ENCODE measurements at regions not wholly inside any gene's neighbourhood (a gene's known extent, or its start where the extent isn't known, plus 50 kb on each side); places are given as distances from the start of the nearest gene placed in this dataset.
"Not testable (repeated sequence)": the region's sequence is repeated elsewhere in the genome, so short reads cannot be mapped to it uniquely, and the experiment has no call there.

DNA sequence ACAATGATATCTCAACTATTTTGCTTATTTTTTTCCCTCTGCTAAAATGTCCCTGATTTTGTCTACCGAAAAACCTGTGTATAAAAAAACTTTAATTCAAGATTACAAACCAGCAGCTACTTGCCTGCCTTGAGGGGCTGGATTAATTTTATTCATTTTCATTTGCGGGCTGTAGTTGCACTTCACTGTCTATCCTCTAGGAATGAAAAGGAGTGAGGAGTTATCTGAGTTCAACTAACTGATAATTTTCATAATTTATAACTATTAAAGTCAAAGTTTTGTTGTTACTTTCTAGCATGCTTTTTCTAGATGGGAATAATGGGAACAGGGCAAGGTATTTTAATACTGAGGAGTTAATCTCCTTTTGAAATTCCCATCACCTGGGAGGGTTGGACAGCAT is 50.3 kb upstream of the AGTPBP1 start:
- H3K9me3 ChIP-seq; H3K4me3 ChIP-seq; H3K27me3 ChIP-seq; DNase-seq (ENCODE audit: low spot score in 2 of 2); H3K4me1 ChIP-seq; H3K36me3 ChIP-seq; H3K27ac ChIP-seq: not testable (repeated sequence)
- WGBS, 2 donors, result 63 to 71% methylated on average over 2 of the region's 2 CpGs

DNA sequence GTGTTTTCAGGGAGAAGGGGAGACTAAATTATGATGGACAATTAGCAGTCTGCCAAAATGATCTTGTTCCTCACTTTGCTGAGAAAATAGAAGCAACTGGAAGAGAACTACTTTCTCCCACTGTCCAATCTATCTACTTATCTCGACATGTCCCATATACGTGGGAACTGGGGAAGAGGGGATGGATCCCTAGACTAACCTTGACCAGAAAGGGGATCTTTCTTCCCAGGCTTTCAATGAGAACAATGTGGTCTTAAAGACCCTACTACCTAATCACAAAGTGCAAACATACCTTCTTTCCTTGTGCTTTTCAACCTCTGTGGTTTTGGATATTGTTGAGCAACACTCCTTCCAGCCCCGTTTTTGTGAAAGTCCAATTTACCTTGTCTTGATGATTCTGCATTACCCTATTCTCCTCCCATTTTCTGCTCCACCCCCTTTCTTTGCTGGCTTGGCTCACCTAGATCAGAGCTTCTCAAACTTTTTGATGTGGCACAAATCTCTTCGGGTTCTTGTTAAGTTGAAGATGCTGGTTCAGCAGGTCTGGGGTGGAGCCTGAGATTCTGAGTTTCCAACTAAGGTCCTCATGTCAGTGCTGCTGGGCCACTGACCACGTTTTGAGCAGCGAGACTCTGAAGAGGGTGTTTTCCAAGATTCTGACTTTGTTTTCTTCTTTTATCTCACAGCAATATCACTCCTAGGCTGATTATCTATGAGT is 61.4 kb upstream of the AGTPBP1 start:
- H3K36me3 ChIP-seq; H3K27me3 ChIP-seq; DNase-seq (ENCODE audit: low spot score in 2 of 2); H3K4me3 ChIP-seq; H3K9me3 ChIP-seq: not testable (repeated sequence)
- H3K4me1 ChIP-seq, result peaks cover 0 to 21% (median 5%) of the 10 kb centered on the region in 4 donors
- peak overlapping the region in 1 of 4 donors; percentile 95 for H3K27ac ChIP-seq
- 54 to 58% methylated on average over 6 of the region's 6 CpGs for WGBS, 2 donors

DNA sequence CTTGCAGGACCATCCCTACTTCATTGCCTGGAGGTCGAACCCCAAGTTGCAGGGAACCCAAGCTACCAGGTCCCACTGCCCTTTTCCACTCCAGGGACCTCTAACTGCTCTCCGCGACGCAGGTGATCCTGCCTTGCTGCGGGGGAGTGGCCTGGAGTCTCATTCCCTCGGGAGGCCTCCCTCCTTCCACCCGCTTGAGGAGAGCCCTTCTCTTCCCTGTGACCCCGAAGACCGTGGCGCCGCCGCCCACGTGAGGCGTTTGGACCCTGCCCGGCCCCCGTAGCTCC is 63.0 kb upstream of the AGTPBP1 start:
- Histone ChIP-seq H3K36me3 (peaks cover 0 to 14% (median 0%) of the 10 kb centered on the region in 3 donors), H3K4me1 (peaks cover 0 to 21% (median 5%) of the 10 kb centered on the region in 4 donors), H3K27ac (peak overlapping the region; percentile 88 to 95 (median 92)), H3K4me3 (peak overlapping the region; percentile 62 to 94 (median 84))
- H3K27me3 ChIP-seq; DNase-seq (ENCODE audit: low spot score in 2 of 2); H3K9me3 ChIP-seq: not testable (repeated sequence)
- 9 to 10% methylated on average over 6 to 7 of the region's 16 CpGs for WGBS, 2 donors

DNA sequence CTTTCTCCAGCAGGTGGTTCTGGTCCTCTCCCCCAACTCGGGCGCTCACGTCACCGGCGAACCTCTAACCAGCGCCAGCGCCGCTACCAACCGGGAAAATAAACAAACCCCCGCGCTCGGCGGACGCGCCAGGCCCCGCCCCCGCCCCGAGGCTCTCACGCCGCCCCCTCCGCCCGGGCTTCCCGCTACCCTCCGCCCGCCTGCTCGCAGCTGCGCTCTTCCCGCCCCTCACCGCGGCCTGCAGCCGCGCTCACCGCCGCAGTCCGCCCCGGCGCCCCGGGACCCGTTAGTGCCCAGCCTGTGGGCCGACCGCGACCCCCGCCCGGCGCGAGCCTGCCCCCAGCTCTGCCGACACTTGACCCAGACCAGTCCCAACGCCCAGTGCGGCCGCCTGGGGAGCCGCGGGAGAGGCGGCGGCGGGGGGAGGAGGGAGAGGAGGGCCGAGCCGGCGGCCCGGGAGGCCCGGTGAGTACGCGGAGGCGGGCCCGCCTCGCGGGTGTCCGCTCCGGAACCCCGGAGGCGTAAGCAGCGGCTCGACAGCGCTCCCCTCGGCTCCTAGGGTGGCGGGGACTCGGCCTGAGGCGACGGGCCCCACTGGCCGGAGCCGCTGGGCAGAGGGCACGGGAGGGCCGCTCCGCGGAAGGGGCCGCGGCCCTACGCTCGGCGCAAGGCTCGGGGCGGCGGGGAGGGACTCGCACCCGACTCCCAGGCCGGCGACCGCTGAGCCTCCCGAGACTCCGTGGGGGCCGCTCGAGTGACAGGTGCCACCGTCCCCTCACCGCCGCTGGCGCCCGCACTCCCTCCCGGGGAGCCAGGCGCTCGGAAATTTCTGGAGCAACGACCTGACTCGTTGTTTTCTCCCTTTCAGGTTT is 63.6 kb upstream of the AGTPBP1 start:
- peak overlapping the region; percentile 88 to 95 (median 92) for H3K27ac ChIP-seq
- H3K27me3 ChIP-seq, H3K9me3 ChIP-seq: not testable (repeated sequence)
- peak overlapping the region; percentile 62 to 94 (median 84) for H3K4me3 ChIP-seq
- 0% methylated on average over 14 to 34 of the region's 111 CpGs for WGBS, 2 donors
- H3K4me1 ChIP-seq, result peaks cover 0 to 21% (median 5%) of the 10 kb centered on the region in 4 donors
- DNase-seq (ENCODE audit: low spot score in 2 of 2), result peak; percentile 44 to 58
- peak in 1 of 2 donors; percentile 22 for TF ChIP-seq EP300 (IDR thresholded peaks at IDR 0.05)
- TF ChIP-seq, protein P1, sequence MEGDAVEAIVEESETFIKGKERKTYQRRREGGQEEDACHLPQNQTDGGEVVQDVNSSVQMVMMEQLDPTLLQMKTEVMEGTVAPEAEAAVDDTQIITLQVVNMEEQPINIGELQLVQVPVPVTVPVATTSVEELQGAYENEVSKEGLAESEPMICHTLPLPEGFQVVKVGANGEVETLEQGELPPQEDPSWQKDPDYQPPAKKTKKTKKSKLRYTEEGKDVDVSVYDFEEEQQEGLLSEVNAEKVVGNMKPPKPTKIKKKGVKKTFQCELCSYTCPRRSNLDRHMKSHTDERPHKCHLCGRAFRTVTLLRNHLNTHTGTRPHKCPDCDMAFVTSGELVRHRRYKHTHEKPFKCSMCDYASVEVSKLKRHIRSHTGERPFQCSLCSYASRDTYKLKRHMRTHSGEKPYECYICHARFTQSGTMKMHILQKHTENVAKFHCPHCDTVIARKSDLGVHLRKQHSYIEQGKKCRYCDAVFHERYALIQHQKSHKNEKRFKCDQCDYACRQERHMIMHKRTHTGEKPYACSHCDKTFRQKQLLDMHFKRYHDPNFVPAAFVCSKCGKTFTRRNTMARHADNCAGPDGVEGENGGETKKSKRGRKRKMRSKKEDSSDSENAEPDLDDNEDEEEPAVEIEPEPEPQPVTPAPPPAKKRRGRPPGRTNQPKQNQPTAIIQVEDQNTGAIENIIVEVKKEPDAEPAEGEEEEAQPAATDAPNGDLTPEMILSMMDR (IDR thresholded peaks at IDR 0.05), result peak in 3 of 5 experiments; percentile 9 to 29 (median 9)
- H3K36me3 ChIP-seq, result peaks cover 0 to 14% (median 0%) of the 10 kb centered on the region in 3 donors

DNA sequence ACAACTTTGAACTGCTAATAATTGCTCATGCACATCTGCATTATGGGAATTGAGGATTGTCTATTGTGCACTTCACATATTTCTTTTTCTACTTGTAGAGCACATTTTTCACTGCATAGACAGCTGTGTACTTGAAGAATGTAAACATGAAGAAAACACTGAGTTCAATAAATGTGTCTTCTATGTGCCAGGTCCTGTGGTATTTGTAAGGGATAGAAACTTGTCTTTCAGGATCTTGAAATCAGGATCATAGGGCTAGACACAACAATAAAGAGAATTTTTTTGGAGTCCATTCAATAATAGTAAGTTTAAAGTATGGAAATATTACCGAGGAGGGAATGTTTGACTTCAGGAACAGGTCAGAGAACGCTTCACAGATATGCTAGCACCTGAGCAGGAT is 66.6 kb upstream of the AGTPBP1 start:
- not testable (repeated sequence) for DNase-seq (ENCODE audit: low spot score in 2 of 2); H3K27ac ChIP-seq; H3K4me3 ChIP-seq; H3K9me3 ChIP-seq; H3K27me3 ChIP-seq
- 91 to 94% methylated on average over 2 of the region's 2 CpGs for WGBS, 2 donors
- peaks cover 0 to 21% (median 5%) of the 10 kb centered on the region in 4 donors for H3K4me1 ChIP-seq
- H3K36me3 ChIP-seq, result peaks cover 0 to 14% (median 0%) of the 10 kb centered on the region in 3 donors

DNA sequence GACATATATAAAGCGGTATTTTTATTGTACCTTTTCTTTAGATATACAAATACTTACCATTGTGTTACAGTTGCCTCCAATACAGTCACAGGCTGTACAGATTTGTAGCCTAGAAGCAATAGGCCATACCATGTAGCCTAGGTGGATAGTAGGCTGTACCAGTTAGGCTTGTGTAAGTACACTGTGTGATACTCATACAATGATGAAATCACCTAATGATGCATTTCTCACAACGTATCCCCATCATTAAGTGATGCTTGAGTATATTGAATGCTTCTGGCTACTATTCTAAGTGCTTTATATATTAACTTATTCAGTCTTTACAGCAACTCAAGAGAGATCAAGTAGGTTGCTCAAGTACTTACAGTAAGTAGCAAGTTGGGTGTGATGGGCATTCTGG is 71.6 kb upstream of the AGTPBP1 start:
- not testable (repeated sequence) for H3K36me3 ChIP-seq; H3K27me3 ChIP-seq; DNase-seq (ENCODE audit: low spot score in 2 of 2); H3K4me3 ChIP-seq; H3K4me1 ChIP-seq; H3K27ac ChIP-seq; H3K9me3 ChIP-seq
- WGBS, 2 donors, result 90% methylated on average over 2 of the region's 2 CpGs

DNA sequence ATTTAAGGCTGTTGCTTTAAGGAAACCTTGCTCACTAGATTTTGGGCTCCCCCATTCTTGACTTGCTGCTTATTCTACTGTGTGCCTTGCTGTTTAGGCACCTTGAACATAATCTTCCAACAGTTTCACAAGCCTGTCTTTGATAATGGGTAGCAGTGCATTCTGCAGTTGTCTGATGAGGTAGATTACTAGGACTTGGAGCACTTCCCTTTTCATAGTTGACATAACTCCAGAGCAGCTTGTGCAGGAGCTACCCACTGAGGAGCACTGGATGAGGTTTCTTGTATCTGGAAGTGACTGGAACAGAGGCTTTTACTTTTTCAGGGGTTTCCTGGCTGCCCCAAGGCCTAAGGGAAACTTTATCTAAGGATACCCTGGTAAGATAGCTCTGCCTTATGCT is 73.0 kb upstream of the AGTPBP1 start:
- H3K27me3 ChIP-seq; H3K4me3 ChIP-seq; H3K27ac ChIP-seq; H3K36me3 ChIP-seq; H3K9me3 ChIP-seq; DNase-seq (ENCODE audit: low spot score in 2 of 2); H3K4me1 ChIP-seq: not testable (repeated sequence)

DNA sequence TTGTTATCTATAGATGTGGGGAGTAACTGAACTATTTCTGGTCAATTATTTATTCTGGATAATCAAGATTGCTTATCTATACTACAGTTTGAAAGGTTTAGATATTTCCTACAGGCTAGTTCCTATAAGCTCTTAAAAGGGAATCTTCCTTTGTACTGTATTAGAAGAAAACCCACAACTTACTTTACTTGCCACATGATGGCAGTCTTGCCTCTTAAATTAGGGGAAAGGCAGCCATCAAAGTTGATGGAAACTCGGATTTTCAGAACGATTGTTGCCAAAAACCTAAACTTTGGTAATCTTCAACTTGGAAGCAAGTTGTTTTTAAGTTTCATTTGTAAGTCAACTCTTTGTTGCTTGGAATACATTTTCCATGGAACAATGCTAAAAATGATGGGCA is 77.2 kb upstream of the AGTPBP1 start:
- WGBS, 2 donors, result 0 to 3% methylated on average over 2 of the region's 2 CpGs
- not testable (repeated sequence) for H3K4me1 ChIP-seq, H3K4me3 ChIP-seq, H3K9me3 ChIP-seq, H3K27ac ChIP-seq, H3K27me3 ChIP-seq
- peak in 1 of 2 donors; percentile 56 for DNase-seq (ENCODE audit: low spot score in 2 of 2)
- H3K36me3 ChIP-seq, result peaks cover 0 to 11% (median 0%) of the 10 kb centered on the region in 3 donors
- TF ChIP-seq, protein P1 (IDR thresholded peaks at IDR 0.05), result peak; percentile 30 to 47 (median 34)

DNA sequence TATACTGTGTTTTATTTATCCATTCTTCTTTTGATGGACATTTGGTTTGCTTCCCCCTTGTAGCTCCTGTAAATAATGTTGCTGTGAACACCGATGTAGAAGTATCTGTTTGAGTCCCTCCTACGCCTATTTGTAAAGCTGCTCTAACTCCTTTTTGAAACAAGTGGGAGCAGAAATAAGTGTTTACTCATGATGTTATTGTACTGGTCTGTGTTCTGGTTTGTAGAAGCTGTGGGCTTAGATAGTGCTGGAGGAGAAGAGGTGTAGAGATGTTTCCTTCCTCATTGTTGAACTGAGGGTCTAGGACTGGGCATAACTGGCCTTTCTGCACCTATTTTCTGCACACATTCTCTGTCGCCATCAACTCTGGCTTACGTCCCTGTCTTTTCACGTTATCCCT is 78.8 kb upstream of the AGTPBP1 start:
- H3K4me1 ChIP-seq; H3K27ac ChIP-seq; DNase-seq (ENCODE audit: low spot score in 2 of 2); H3K9me3 ChIP-seq; H3K27me3 ChIP-seq; H3K4me3 ChIP-seq: not testable (repeated sequence)
- 66 to 67% methylated on average over 5 of the region's 5 CpGs for WGBS, 2 donors
- peaks cover 0 to 23% (median 0%) of the 10 kb centered on the region in 3 donors for H3K36me3 ChIP-seq

DNA sequence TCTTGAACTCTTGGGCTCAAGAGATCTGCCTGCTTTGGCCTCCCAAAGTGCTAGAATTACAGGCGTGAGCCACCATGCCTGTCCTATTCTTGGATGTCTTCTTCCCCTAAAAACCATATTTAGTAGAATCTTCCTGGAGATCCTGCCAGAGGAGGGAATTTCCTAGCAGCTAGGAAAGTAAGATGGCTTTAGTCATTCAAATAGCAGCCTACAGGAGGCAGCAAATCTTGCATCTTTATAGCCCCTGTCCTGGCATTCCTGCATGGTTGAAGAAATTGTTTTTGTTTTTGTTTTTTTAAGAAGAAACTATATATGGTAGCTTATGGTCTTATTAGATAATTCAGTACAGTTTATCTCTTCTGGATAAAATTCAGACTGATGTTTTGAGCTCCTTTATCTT is 83.2 kb upstream of the AGTPBP1 start:
- not testable (repeated sequence) for H3K9me3 ChIP-seq; H3K27ac ChIP-seq; H3K4me3 ChIP-seq; H3K27me3 ChIP-seq; H3K4me1 ChIP-seq; DNase-seq (ENCODE audit: low spot score in 2 of 2)
- WGBS, 2 donors, result 73 to 87% methylated on average over 1 of the region's 1 CpG
- H3K36me3 ChIP-seq, result peaks cover 0 to 23% (median 0%) of the 10 kb centered on the region in 3 donors

DNA sequence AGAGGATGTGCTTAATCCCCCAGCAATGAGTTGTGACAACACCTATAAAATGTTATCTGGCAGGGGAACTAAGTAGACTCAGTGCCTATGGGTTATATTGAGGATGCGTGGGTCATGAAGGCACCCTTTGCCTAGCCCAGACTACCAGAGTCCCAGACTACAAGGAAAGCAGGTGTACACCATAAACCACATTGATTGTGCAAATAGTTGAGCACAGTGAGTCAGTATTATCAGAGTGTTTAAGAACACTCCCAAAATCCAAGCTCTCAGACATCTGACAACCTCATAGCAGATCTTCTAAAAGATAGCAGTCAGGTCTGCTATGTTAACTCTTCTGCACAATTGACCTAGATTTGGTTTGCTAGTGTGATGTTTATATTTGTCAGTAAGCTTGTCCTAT is 92.8 kb upstream of the AGTPBP1 start:
- H3K27ac ChIP-seq; H3K27me3 ChIP-seq; DNase-seq (ENCODE audit: low spot score in 2 of 2); H3K9me3 ChIP-seq; H3K4me1 ChIP-seq; H3K4me3 ChIP-seq: not testable (repeated sequence)
- 100% methylated on average over 1 of the region's 1 CpG for WGBS, 2 donors
- peaks cover 0 to 22% (median 0%) of the 10 kb centered on the region in 3 donors for H3K36me3 ChIP-seq

All from tibial nerve (tissue), 4 donors.